ENCODE measurements at regions not wholly inside any gene's neighbourhood (a gene's known extent, or its start where the extent isn't known, plus 50 kb on each side); places are given as distances from the start of the nearest gene placed in this dataset.

GRCh38 chr5:87069311-87069710 is 198.4 kb upstream of the RASA1 start:
- DNase-seq = no peak

GRCh38 chr5:87069974-87070608 is 197.6 kb upstream of the RASA1 start:
- no peak for DNase-seq

GRCh38 chr5:87074072-87074471 is 193.6 kb upstream of the RASA1 start:
- no peak for DNase-seq

- DNase-seq = peak; percentile 47
Measured at GRCh38 chr5:87074934-87075541, 192.6 kb upstream of the RASA1 start.

GRCh38 chr5:87076411-87076810 is 191.3 kb upstream of the RASA1 start:
- DNase-seq = no peak

- DNase-seq = no peak
Measured at GRCh38 chr5:87076931-87077330, 190.8 kb upstream of the RASA1 start.

- DNase-seq = no peak
Measured at GRCh38 chr5:87079219-87079618, 188.5 kb upstream of the RASA1 start.

GRCh38 chr5:87081016-87081415 is 186.7 kb upstream of the RASA1 start:
- DNase-seq = no peak

GRCh38 chr5:87081511-87082372 is 185.9 kb upstream of the RASA1 start:
- DNase-seq = peak; percentile 42

GRCh38 chr5:87094347-87094746 is 173.3 kb upstream of the RASA1 start:
- DNase-seq = no peak

- no peak for DNase-seq
Measured at GRCh38 chr5:87094833-87095232, 172.8 kb upstream of the RASA1 start.

- no peak for DNase-seq
Measured at GRCh38 chr5:87095787-87096186, 171.9 kb upstream of the RASA1 start.

GRCh38 chr5:87097664-87098063 is 170.0 kb upstream of the RASA1 start:
- no peak for DNase-seq

- DNase-seq = no peak
Measured at GRCh38 chr5:87099291-87099839, 168.3 kb upstream of the RASA1 start.

- DNase-seq = no peak
Measured at GRCh38 chr5:87099968-87100367, 167.7 kb upstream of the RASA1 start.

- no peak for DNase-seq
Measured at GRCh38 chr5:87101321-87101720, 166.4 kb upstream of the RASA1 start.

GRCh38 chr5:87102841-87103240 is 164.8 kb upstream of the RASA1 start:
- DNase-seq = no peak

GRCh38 chr5:87103616-87104287 is 163.9 kb upstream of the RASA1 start:
- DNase-seq = no peak

- no peak for DNase-seq
Measured at GRCh38 chr5:87105577-87105976, 162.1 kb upstream of the RASA1 start.

GRCh38 chr5:87109746-87110145 is 157.9 kb upstream of the RASA1 start:
- DNase-seq = no peak

GRCh38 chr5:87110721-87111120 is 157.0 kb upstream of the RASA1 start:
- DNase-seq = no peak

GRCh38 chr5:87113861-87114260 is 153.8 kb upstream of the RASA1 start:
- no peak for DNase-seq

GRCh38 chr5:87114631-87115030 is 153.1 kb upstream of the RASA1 start:
- no peak for DNase-seq

All from CD4-positive, alpha-beta T cell treated with Interleukin-12 subunit alpha and Interleukin-12 subunit beta, for 1 hour (primary cell).